Neural progenitor cell (in vitro differentiated cells): ENCODE measurements at regions not wholly inside any gene's neighbourhood (a gene's known extent, or its start where the extent isn't known, plus 50 kb on each side); places are given as distances from the start of the nearest gene placed in this dataset.

Experiments
- DNase-seq: peaks from one replicate; pipeline ENCODE4 v3.0.0-alpha.2; 2016; ENCODE audit warnings: low spot score
- H2AFZ ChIP-seq: fragments of 200-600 bp; sonication (generic); replicated peaks from 2 replicates; pipeline ENCODE4 v1.6.1; 2016; ENCODE audit warnings: antibody characterized with exemption
- H3F3A ChIP-seq: fragments of 200-600 bp; sonication (generic); 2 replicates; pipeline ENCODE4 v1.6.1; 2016; ENCODE audit warnings: antibody characterized with exemption, low read depth
- H3K27ac ChIP-seq: fragments of 200-600 bp; sonication (generic); 2 replicates; pipeline ENCODE4 v1.5.1; 2016; ENCODE audit warnings: mild to moderate bottlenecking
- H3K27me3 ChIP-seq: fragments of 200-600 bp; sonication (generic); 2 replicates; pipeline ENCODE4 v1.6.1; 2016; ENCODE audit warnings: mild to moderate bottlenecking, moderate library complexity
- H3K36me3 ChIP-seq: fragments of 200-600 bp; sonication (generic); 2 replicates; pipeline ENCODE4 v1.5.1; 2016
- H3K4me1 ChIP-seq: fragments of 200-600 bp; sonication (generic); 2 replicates; pipeline ENCODE4 v1.6.1; 2016; ENCODE audit warnings: mixed run types
- H3K4me2 ChIP-seq: fragments of 200-600 bp; sonication (generic); 2 replicates; pipeline ENCODE4 v1.6.1; 2016
- H3K4me3 ChIP-seq: fragments of 200-600 bp; sonication (generic); 2 replicates; pipeline ENCODE4 v1.5.1; 2016
- H3K79me2 ChIP-seq: fragments of 200-600 bp; sonication (generic); 2 replicates; pipeline ENCODE4 v1.6.1; 2016; ENCODE audit warnings: low read depth
- H3K9ac ChIP-seq: fragments of 200-600 bp; sonication (generic); 2 replicates; pipeline ENCODE4 v1.6.1; 2016
- H3K9me3 ChIP-seq: fragments of 200-600 bp; sonication (generic); 2 replicates; pipeline ENCODE4 v1.5.1; 2016; ENCODE audit warnings: low read depth
- H4K20me1 ChIP-seq: fragments of 200-600 bp; sonication (generic); 2 replicates; pipeline ENCODE4 v1.6.1; 2016; ENCODE audit warnings: low read depth
- H3K27ac Mint-ChIP-seq: 3 replicates; pipeline ENCODE4 v1.8.0; 2021; ENCODE audit warnings: mixed read lengths
- H3K27me3 Mint-ChIP-seq: 2 replicates; pipeline ENCODE4 v1.8.0; 2022; ENCODE audit warnings: low read depth, mild to moderate bottlenecking, inconsistent platforms, moderate library complexity, mixed read lengths; ENCODE audit not compliant: insufficient read depth
- H3K36me3 Mint-ChIP-seq: 3 replicates; pipeline ENCODE4 v1.8.0; 2021; ENCODE audit warnings: mixed read lengths
- H3K4me1 Mint-ChIP-seq: 3 replicates; pipeline ENCODE4 v1.8.0; 2021; ENCODE audit warnings: mixed read lengths
- H3K4me3 Mint-ChIP-seq: 3 replicates; pipeline ENCODE4 v1.8.0; 2021; ENCODE audit warnings: mild to moderate bottlenecking, moderate library complexity, mixed read lengths
- H3K9me3 Mint-ChIP-seq: 3 replicates; pipeline ENCODE4 v1.8.0; 2020; ENCODE audit warnings: mixed read lengths
- EZH2 ChIP-seq: fragments of 200-600 bp; sonication (generic); IDR thresholded peaks from 2 replicates; pipeline ENCODE4 v1.6.1; 2017; ENCODE audit warnings: antibody characterized with exemption, mild to moderate bottlenecking, moderate library complexity
- EZH2phosphoT487 ChIP-seq: fragments of 200-600 bp; sonication (generic); IDR thresholded peaks from 2 replicates; pipeline ENCODE4 v1.6.1; 2017; ENCODE audit warnings: antibody characterized with exemption
- TF ChIP-seq, protein P1 (sequence below): fragments of 200-600 bp; sonication (generic); IDR thresholded peaks from 2 replicates; pipeline ENCODE4 v1.5.1; 2017; ENCODE audit warnings: antibody characterized with exemption, mild to moderate bottlenecking

DNA sequence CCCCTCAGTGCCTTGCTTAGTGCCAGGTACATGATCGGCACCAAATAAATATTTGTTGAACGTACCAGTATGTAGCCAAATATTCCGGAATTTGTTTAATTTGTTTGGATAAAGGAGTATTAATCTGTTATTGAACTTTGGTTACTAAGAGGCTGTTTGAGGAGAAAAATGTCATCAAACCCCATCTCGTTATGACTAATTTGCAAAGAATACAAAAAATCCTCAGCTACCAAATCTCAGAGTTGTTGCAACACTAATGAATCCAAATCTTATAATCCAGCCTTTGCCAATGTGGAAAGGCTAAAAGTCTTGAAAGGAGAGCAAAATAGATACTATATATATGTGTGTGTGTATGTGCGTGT, 79.5 kb downstream of the KLF5 start:
- Histone ChIP-seq H3F3A (peaks cover 14% of the 10 kb centered on the region), H3K27ac (no peak overlapping the region), H3K9ac (no peak overlapping the region), H3K36me3 (no peaks in the 10 kb centered on the region), H3K27me3 (no peaks in the 10 kb centered on the region), H3K79me2 (no peaks in the 10 kb centered on the region), H2AFZ (no peak overlapping the region), H3K4me3 (no peak overlapping the region), H3K4me2 (no peak overlapping the region), H3K9me3 (no peaks in the 10 kb centered on the region), H4K20me1 (no peaks in the 10 kb centered on the region), H3K4me1 (peaks cover 20% of the 10 kb centered on the region)
- H3K4me3 Mint-ChIP-seq: no peak overlapping the region
- H3K9me3 Mint-ChIP-seq: no peaks in the 10 kb centered on the region
- TF ChIP-seq, protein P1, sequence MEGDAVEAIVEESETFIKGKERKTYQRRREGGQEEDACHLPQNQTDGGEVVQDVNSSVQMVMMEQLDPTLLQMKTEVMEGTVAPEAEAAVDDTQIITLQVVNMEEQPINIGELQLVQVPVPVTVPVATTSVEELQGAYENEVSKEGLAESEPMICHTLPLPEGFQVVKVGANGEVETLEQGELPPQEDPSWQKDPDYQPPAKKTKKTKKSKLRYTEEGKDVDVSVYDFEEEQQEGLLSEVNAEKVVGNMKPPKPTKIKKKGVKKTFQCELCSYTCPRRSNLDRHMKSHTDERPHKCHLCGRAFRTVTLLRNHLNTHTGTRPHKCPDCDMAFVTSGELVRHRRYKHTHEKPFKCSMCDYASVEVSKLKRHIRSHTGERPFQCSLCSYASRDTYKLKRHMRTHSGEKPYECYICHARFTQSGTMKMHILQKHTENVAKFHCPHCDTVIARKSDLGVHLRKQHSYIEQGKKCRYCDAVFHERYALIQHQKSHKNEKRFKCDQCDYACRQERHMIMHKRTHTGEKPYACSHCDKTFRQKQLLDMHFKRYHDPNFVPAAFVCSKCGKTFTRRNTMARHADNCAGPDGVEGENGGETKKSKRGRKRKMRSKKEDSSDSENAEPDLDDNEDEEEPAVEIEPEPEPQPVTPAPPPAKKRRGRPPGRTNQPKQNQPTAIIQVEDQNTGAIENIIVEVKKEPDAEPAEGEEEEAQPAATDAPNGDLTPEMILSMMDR: no peak
- no peak for TF ChIP-seq EZH2
- TF ChIP-seq EZH2phosphoT487: no peak
- no peaks in the 10 kb centered on the region for H3K36me3 Mint-ChIP-seq
- DNase-seq: no peak
- peaks cover 34% of the 10 kb centered on the region for H3K4me1 Mint-ChIP-seq
- H3K27ac Mint-ChIP-seq: no peak overlapping the region
- no peaks in the 10 kb centered on the region for H3K27me3 Mint-ChIP-seq

DNA sequence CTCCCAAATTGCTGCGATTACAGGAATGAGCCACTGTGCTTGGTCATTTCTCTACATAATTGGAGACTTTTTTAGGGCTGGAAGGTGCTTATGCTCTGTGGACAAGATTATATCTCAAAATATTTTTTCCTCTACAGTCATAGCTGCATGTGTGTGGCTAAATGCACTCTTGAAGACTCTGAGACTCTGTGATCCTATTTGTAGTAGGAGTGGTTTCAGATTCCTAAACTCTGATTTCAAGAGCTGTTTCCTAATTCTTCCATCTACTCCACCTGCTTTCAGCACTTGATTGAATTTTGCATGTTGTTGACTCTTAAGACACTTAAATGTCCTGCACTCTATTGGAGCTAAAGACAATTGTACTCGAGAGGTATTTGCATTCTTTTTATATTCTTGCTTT, 78.0 kb downstream of the KLF5 start:
- no peaks in the 10 kb centered on the region for H3K9me3 Mint-ChIP-seq
- peaks cover 13% of the 10 kb centered on the region for H3K4me1 ChIP-seq
- H3K27ac ChIP-seq: no peak overlapping the region
- no peak for TF ChIP-seq EZH2phosphoT487
- TF ChIP-seq, protein P1: no peak
- no peak for TF ChIP-seq EZH2
- no peaks in the 10 kb centered on the region for H3K36me3 Mint-ChIP-seq
- no peaks in the 10 kb centered on the region for H3K79me2 ChIP-seq
- no peak overlapping the region for H3K9ac ChIP-seq
- no peaks in the 10 kb centered on the region for H3K27me3 ChIP-seq
- H3K27me3 Mint-ChIP-seq: no peaks in the 10 kb centered on the region
- peaks cover 23% of the 10 kb centered on the region for H3K4me1 Mint-ChIP-seq
- peaks cover 10% of the 10 kb centered on the region for H3F3A ChIP-seq
- H3K4me2 ChIP-seq: no peak overlapping the region
- no peak overlapping the region for H3K4me3 ChIP-seq
- no peaks in the 10 kb centered on the region for H3K9me3 ChIP-seq
- H3K4me3 Mint-ChIP-seq: no peak overlapping the region
- no peak overlapping the region for H2AFZ ChIP-seq
- DNase-seq: no peak
- no peaks in the 10 kb centered on the region for H3K36me3 ChIP-seq
- no peaks in the 10 kb centered on the region for H4K20me1 ChIP-seq
- no peak overlapping the region for H3K27ac Mint-ChIP-seq

DNA sequence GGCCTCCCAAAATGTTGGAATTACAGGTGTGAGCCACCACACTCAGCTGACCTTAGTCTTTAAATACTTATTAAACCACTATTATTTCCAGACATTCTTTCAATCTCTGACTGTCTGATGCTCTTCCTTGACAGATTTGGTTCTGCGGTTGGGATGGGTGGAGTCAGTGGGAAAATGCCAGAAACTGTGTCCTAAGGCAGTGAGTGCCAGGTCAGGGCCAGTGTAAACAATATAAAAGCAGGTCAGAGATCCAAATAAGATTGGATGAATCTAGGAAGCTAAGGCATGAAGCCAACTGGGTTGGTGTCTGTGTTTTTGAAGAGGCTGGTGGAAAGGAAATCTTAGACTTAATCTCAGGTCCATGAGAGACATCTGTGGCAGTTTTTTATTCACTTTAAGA, 74.7 kb downstream of the KLF5 start:
- Histone ChIP-seq H3F3A (no peaks in the 10 kb centered on the region), H3K4me2 (no peak overlapping the region), H3K4me3 (no peak overlapping the region), H3K9me3 (no peaks in the 10 kb centered on the region), H3K36me3 (no peaks in the 10 kb centered on the region), H4K20me1 (no peaks in the 10 kb centered on the region), H2AFZ (no peak overlapping the region), H3K27me3 (no peaks in the 10 kb centered on the region), H3K4me1 (no peaks in the 10 kb centered on the region), H3K9ac (no peak overlapping the region), H3K27ac (no peak overlapping the region), H3K79me2 (no peaks in the 10 kb centered on the region)
- no peak overlapping the region for H3K27ac Mint-ChIP-seq
- no peak for DNase-seq
- H3K9me3 Mint-ChIP-seq: no peaks in the 10 kb centered on the region
- no peak overlapping the region for H3K4me3 Mint-ChIP-seq
- TF ChIP-seq EZH2 (no peak), EZH2phosphoT487 (no peak)
- TF ChIP-seq, protein P1: no peak
- no peaks in the 10 kb centered on the region for H3K36me3 Mint-ChIP-seq
- H3K27me3 Mint-ChIP-seq: peaks cover 2% of the 10 kb centered on the region
- H3K4me1 Mint-ChIP-seq: no peaks in the 10 kb centered on the region

DNA sequence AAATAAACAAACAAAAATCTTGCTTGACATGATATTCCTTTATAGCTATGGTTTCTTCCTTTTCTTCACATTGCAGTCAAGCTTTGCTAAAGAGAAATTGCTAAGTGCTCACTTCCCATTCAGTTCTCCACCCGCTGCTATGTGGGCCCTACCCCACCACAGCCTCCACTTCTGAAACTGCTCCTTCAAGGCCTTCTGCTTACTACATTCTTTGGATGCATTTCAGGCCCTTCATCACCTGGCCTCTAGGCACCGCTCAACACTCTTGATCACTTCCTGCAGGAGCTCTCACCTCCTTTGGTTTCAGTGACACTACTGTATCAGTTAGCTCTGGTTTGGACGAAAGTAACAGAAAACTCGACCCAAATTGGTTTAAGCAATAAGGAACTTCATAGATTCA, 72.4 kb downstream of the KLF5 start:
- no peak for DNase-seq
- Histone ChIP-seq H3F3A (no peaks in the 10 kb centered on the region), H3K4me2 (no peak overlapping the region), H3K79me2 (no peaks in the 10 kb centered on the region), H3K36me3 (no peaks in the 10 kb centered on the region), H3K9ac (no peak overlapping the region), H3K4me3 (no peak overlapping the region), H2AFZ (no peak overlapping the region), H3K27ac (no peak overlapping the region), H4K20me1 (no peaks in the 10 kb centered on the region), H3K9me3 (no peaks in the 10 kb centered on the region), H3K4me1 (no peaks in the 10 kb centered on the region), H3K27me3 (no peaks in the 10 kb centered on the region)
- Mint-ChIP-seq H3K9me3 (no peaks in the 10 kb centered on the region), H3K36me3 (no peaks in the 10 kb centered on the region), H3K27me3 (peaks cover 2% of the 10 kb centered on the region), H3K27ac (no peak overlapping the region), H3K4me3 (no peak overlapping the region), H3K4me1 (no peaks in the 10 kb centered on the region)
- TF ChIP-seq, protein P1: no peak
- TF ChIP-seq EZH2 (no peak), EZH2phosphoT487 (no peak)
